WTC11 (cell line): ENCODE measurements at regions not wholly inside any gene's neighbourhood (a gene's known extent, or its start where the extent isn't known, plus 50 kb on each side); places are given as distances from the start of the nearest gene placed in this dataset.

Source experiments
- ATAC-seq: fragments of 200-7000 bp; cut with Tn5 transposase; 2 replicates; pipeline ENCODE4 v1.10.0; 2021; ENCODE audit warnings: mild to moderate bottlenecking, moderate library complexity
- CTCF ChIA-PET: fragments of 300-600 bp; sonication (Branson Sonifier 250); formaldehyde crosslinking; loops from one replicate; lab custom pipeline; 2021; ENCODE audit warnings: antibody characterized with exemption; lab: Charles Lee
- POLR2A ChIA-PET: fragments of 350-600 bp; sonication (Branson Sonifier 250); formaldehyde crosslinking; loops from one replicate; lab custom pipeline; 2021; ENCODE audit warnings: antibody characterized with exemption; lab: Charles Lee
- DNase-seq: peaks from one replicate; pipeline ENCODE4 v3.0.0; 2021; ENCODE audit warnings: low spot score
- H3K27ac Mint-ChIP-seq: 2 replicates; pipeline ENCODE4 v1.8.0; 2021; ENCODE audit warnings: mixed read lengths
- H3K27me3 Mint-ChIP-seq: 2 replicates; pipeline ENCODE4 v1.8.0; 2021; ENCODE audit warnings: low read depth, mild to moderate bottlenecking, moderate library complexity, mixed read lengths
- H3K36me3 Mint-ChIP-seq: 2 replicates; pipeline ENCODE4 v1.8.0; 2021; ENCODE audit warnings: mixed read lengths
- H3K4me1 Mint-ChIP-seq: 2 replicates; pipeline ENCODE4 v1.8.0; 2022; ENCODE audit warnings: mixed read lengths
- H3K4me3 Mint-ChIP-seq: 2 replicates; pipeline ENCODE4 v1.8.0; 2021; ENCODE audit warnings: mild to moderate bottlenecking, moderate library complexity, mixed read lengths
- H3K9me3 Mint-ChIP-seq: 2 replicates; pipeline ENCODE4 v1.8.0; 2021; ENCODE audit warnings: mixed read lengths
- ELF4 ChIP-seq: sonication (generic); formaldehyde crosslinking; IDR thresholded peaks from 2 replicates; pipeline ENCODE4 v1.8.1; 2022; ENCODE audit warnings: low read depth, mild to moderate bottlenecking, moderate library complexity, missing genetic modification reagents
- EMX1 ChIP-seq: fragments of 250-450 bp; sonication (Bioruptor Pico); IDR thresholded peaks from 2 replicates; pipeline ENCODE4 v1.8.0; 2021; ENCODE audit warnings: mild to moderate bottlenecking
- ERG ChIP-seq: fragments of 250-450 bp; sonication (Bioruptor Pico); IDR thresholded peaks from 2 replicates; pipeline ENCODE4 v1.8.0; 2021; ENCODE audit warnings: mild to moderate bottlenecking
- FOXP1 ChIP-seq: sonication (generic); formaldehyde crosslinking; IDR thresholded peaks from 2 replicates; pipeline ENCODE4 v1.8.0; 2022; ENCODE audit warnings: missing genetic modification reagents, mild to moderate bottlenecking, moderate library complexity, borderline replicate concordance
- GABPB1 ChIP-seq: sonication (generic); formaldehyde crosslinking; IDR thresholded peaks from 2 replicates; pipeline ENCODE4 v1.8.1; 2023; ENCODE audit warnings: mild to moderate bottlenecking, missing genetic modification reagents
- GRHL2 ChIP-seq: fragments of 250-450 bp; sonication (Bioruptor Pico); IDR thresholded peaks from 2 replicates; pipeline ENCODE4 v1.8.0; 2022; ENCODE audit warnings: mild to moderate bottlenecking, moderate library complexity; ENCODE audit not compliant: insufficient replicate concordance, severe bottlenecking
- JUN ChIP-seq: sonication (generic); formaldehyde crosslinking; IDR thresholded peaks from 2 replicates; pipeline ENCODE4 v1.8.0; 2023; ENCODE audit warnings: mild to moderate bottlenecking, missing genetic modification reagents
- KAT7 ChIP-seq: sonication (generic); formaldehyde crosslinking; IDR thresholded peaks from 2 replicates; pipeline ENCODE4 v1.8.1; 2023; ENCODE audit warnings: missing genetic modification reagents, mild to moderate bottlenecking, borderline replicate concordance
- MXD4 ChIP-seq: fragments of 250-450 bp; sonication (Bioruptor Pico); IDR thresholded peaks from 2 replicates; pipeline ENCODE4 v1.8.0; 2021; ENCODE audit warnings: mild to moderate bottlenecking, moderate library complexity, borderline replicate concordance
- MYBL2 ChIP-seq: sonication (generic); formaldehyde crosslinking; IDR thresholded peaks from 2 replicates; pipeline ENCODE4 v1.8.1; 2023; ENCODE audit warnings: mild to moderate bottlenecking, moderate library complexity, missing genetic modification reagents
- NR3C1 ChIP-seq: sonication (generic); formaldehyde crosslinking; conservative IDR thresholded peaks from 2 replicates; pipeline ENCODE4 v1.8.1; 2023; ENCODE audit warnings: low read depth, mild to moderate bottlenecking, missing genetic modification reagents
- PRRX2 ChIP-seq: fragments of 250-450 bp; sonication (Bioruptor Pico); IDR thresholded peaks from 2 replicates; pipeline ENCODE4 v1.8.0; 2021; ENCODE audit warnings: mild to moderate bottlenecking
- RELA ChIP-seq: sonication (generic); formaldehyde crosslinking; IDR thresholded peaks from 2 replicates; pipeline ENCODE4 v1.8.1; 2022; ENCODE audit warnings: missing genetic modification reagents, mild to moderate bottlenecking, borderline replicate concordance
- RORB ChIP-seq: fragments of 250-450 bp; sonication (Bioruptor Pico); IDR thresholded peaks from 2 replicates; pipeline ENCODE4 v1.9.0; 2021; ENCODE audit warnings: mild to moderate bottlenecking
- SOX15 ChIP-seq: fragments of 250-450 bp; sonication (Bioruptor Pico); IDR thresholded peaks from 2 replicates; pipeline ENCODE4 v1.9.0; 2021; ENCODE audit warnings: mild to moderate bottlenecking
- SP1 ChIP-seq: sonication (generic); formaldehyde crosslinking; conservative IDR thresholded peaks from 2 replicates; pipeline ENCODE4 v1.8.1; 2022; ENCODE audit warnings: missing genetic modification reagents
- TEAD4 ChIP-seq: sonication (generic); formaldehyde crosslinking; IDR thresholded peaks from 2 replicates; pipeline ENCODE4 v1.8.0; 2022; ENCODE audit warnings: mild to moderate bottlenecking, missing genetic modification reagents
- ZNF121 ChIP-seq: sonication (generic); formaldehyde crosslinking; IDR thresholded peaks from 2 replicates; pipeline ENCODE4 v1.8.0; 2023; ENCODE audit warnings: missing genetic modification reagents
- ZNF138 ChIP-seq: sonication (generic); formaldehyde crosslinking; conservative IDR thresholded peaks from 2 replicates; pipeline ENCODE4 v1.8.1; 2022; ENCODE audit warnings: mild to moderate bottlenecking, moderate library complexity, missing genetic modification reagents
- ZNF219 ChIP-seq: sonication (generic); formaldehyde crosslinking; IDR thresholded peaks from 2 replicates; pipeline ENCODE4 v1.8.0; 2023; ENCODE audit warnings: missing genetic modification reagents, mild to moderate bottlenecking, borderline replicate concordance
- ZNF263 ChIP-seq: sonication (generic); formaldehyde crosslinking; IDR thresholded peaks from 2 replicates; pipeline ENCODE4 v1.8.1; 2022; ENCODE audit warnings: low read depth, mild to moderate bottlenecking, moderate library complexity, missing genetic modification reagents
- ZNF396 ChIP-seq: fragments of 250-450 bp; sonication (Bioruptor Pico); IDR thresholded peaks from 2 replicates; pipeline ENCODE4 v1.8.0; 2021; ENCODE audit warnings: mild to moderate bottlenecking, moderate library complexity, borderline replicate concordance
- ZNF416 ChIP-seq: fragments of 250-450 bp; sonication (Bioruptor Pico); IDR thresholded peaks from 2 replicates; pipeline ENCODE4 v1.9.0; 2021; ENCODE audit warnings: mild to moderate bottlenecking, inconsistent platforms
- ZSCAN18 ChIP-seq: fragments of 250-450 bp; sonication (Bioruptor Pico); IDR thresholded peaks from 2 replicates; pipeline ENCODE4 v2.1.2; 2022; ENCODE audit warnings: mild to moderate bottlenecking, moderate library complexity
- TF ChIP-seq, protein P1 (sequence below): sonication (generic); formaldehyde crosslinking; IDR thresholded peaks from 2 replicates; pipeline ENCODE4 v1.8.0; 2023; ENCODE audit warnings: missing genetic modification reagents
- TF ChIP-seq, protein P2 (sequence below): sonication (generic); formaldehyde crosslinking; IDR thresholded peaks from 2 replicates; pipeline ENCODE4 v1.8.0; 2023; ENCODE audit warnings: mild to moderate bottlenecking, missing genetic modification reagents
- TF ChIP-seq, protein P3 (sequence below): sonication (generic); formaldehyde crosslinking; IDR thresholded peaks from 2 replicates; pipeline ENCODE4 v1.8.0; 2023; ENCODE audit warnings: missing genetic modification reagents, mild to moderate bottlenecking, borderline replicate concordance

GRCh38 chr15:31561156-31561555, 234.5 kb downstream of the KLF13 start:
- Mint-ChIP-seq H3K9me3 (peaks cover 6% of the 10 kb centered on the region), H3K27ac (no peak overlapping the region), H3K4me3 (no peak overlapping the region), H3K36me3 (peaks cover 1% of the 10 kb centered on the region; the same call in 1 of the 2 replicates), H3K4me1 (no peaks in the 10 kb centered on the region), H3K27me3 (no peaks in the 10 kb centered on the region)
- no peak for DNase-seq
- ATAC-seq, result no peak
- CTCF ChIA-PET, result no interaction called here
- TF ChIP-seq ZNF263 (CRISPR knock-in tag) (no peak), SOX15 (CRISPR knock-in tag) (no peak), MXD4 (CRISPR knock-in tag) (no peak), ZNF396 (CRISPR knock-in tag) (no peak), EMX1 (no peak), SP1 (CRISPR knock-in tag) (no peak), RORB (CRISPR knock-in tag) (no peak), GABPB1 (CRISPR knock-in tag) (no peak), ZNF121 (CRISPR knock-in tag) (no peak), ZNF219 (CRISPR knock-in tag) (no peak)
- TF ChIP-seq, protein P1, sequence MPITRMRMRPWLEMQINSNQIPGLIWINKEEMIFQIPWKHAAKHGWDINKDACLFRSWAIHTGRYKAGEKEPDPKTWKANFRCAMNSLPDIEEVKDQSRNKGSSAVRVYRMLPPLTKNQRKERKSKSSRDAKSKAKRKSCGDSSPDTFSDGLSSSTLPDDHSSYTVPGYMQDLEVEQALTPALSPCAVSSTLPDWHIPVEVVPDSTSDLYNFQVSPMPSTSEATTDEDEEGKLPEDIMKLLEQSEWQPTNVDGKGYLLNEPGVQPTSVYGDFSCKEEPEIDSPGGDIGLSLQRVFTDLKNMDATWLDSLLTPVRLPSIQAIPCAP, result no peak
- TF ChIP-seq, protein P2, sequence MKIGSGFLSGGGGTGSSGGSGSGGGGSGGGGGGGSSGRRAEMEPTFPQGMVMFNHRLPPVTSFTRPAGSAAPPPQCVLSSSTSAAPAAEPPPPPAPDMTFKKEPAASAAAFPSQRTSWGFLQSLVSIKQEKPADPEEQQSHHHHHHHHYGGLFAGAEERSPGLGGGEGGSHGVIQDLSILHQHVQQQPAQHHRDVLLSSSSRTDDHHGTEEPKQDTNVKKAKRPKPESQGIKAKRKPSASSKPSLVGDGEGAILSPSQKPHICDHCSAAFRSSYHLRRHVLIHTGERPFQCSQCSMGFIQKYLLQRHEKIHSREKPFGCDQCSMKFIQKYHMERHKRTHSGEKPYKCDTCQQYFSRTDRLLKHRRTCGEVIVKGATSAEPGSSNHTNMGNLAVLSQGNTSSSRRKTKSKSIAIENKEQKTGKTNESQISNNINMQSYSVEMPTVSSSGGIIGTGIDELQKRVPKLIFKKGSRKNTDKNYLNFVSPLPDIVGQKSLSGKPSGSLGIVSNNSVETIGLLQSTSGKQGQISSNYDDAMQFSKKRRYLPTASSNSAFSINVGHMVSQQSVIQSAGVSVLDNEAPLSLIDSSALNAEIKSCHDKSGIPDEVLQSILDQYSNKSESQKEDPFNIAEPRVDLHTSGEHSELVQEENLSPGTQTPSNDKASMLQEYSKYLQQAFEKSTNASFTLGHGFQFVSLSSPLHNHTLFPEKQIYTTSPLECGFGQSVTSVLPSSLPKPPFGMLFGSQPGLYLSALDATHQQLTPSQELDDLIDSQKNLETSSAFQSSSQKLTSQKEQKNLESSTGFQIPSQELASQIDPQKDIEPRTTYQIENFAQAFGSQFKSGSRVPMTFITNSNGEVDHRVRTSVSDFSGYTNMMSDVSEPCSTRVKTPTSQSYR (CRISPR knock-in tag), result no peak
- POLR2A ChIA-PET, result no interaction called here

- peaks cover 15% of the 10 kb centered on the region for H3K36me3 Mint-ChIP-seq
- H3K9me3 Mint-ChIP-seq, result peaks cover 25% of the 10 kb centered on the region
- ATAC-seq, result no peak
- no peaks in the 10 kb centered on the region; the same call in 1 of the 2 replicates for H3K27me3 Mint-ChIP-seq
- CTCF ChIA-PET, result no interaction called here
- POLR2A ChIA-PET, result no interaction called here
- DNase-seq, result no peak
- H3K4me1 Mint-ChIP-seq, result no peaks in the 10 kb centered on the region
- H3K4me3 Mint-ChIP-seq, result no peak overlapping the region
- H3K27ac Mint-ChIP-seq, result no peak overlapping the region
- TF ChIP-seq MYBL2 (CRISPR knock-in tag) (no peak), TEAD4 (no peak), ELF4 (CRISPR knock-in tag) (no peak), GRHL2 (CRISPR knock-in tag) (no peak), FOXP1 (CRISPR knock-in tag) (no peak), JUN (CRISPR knock-in tag) (no peak), ZNF263 (CRISPR knock-in tag) (no peak), PRRX2 (no peak), ZSCAN18 (no peak), RELA (no peak), KAT7 (CRISPR knock-in tag) (no peak), ZNF416 (CRISPR knock-in tag) (no peak), ERG (CRISPR knock-in tag) (no peak), ZNF138 (CRISPR knock-in tag) (no peak), NR3C1 (no peak)
- TF ChIP-seq, protein P3, sequence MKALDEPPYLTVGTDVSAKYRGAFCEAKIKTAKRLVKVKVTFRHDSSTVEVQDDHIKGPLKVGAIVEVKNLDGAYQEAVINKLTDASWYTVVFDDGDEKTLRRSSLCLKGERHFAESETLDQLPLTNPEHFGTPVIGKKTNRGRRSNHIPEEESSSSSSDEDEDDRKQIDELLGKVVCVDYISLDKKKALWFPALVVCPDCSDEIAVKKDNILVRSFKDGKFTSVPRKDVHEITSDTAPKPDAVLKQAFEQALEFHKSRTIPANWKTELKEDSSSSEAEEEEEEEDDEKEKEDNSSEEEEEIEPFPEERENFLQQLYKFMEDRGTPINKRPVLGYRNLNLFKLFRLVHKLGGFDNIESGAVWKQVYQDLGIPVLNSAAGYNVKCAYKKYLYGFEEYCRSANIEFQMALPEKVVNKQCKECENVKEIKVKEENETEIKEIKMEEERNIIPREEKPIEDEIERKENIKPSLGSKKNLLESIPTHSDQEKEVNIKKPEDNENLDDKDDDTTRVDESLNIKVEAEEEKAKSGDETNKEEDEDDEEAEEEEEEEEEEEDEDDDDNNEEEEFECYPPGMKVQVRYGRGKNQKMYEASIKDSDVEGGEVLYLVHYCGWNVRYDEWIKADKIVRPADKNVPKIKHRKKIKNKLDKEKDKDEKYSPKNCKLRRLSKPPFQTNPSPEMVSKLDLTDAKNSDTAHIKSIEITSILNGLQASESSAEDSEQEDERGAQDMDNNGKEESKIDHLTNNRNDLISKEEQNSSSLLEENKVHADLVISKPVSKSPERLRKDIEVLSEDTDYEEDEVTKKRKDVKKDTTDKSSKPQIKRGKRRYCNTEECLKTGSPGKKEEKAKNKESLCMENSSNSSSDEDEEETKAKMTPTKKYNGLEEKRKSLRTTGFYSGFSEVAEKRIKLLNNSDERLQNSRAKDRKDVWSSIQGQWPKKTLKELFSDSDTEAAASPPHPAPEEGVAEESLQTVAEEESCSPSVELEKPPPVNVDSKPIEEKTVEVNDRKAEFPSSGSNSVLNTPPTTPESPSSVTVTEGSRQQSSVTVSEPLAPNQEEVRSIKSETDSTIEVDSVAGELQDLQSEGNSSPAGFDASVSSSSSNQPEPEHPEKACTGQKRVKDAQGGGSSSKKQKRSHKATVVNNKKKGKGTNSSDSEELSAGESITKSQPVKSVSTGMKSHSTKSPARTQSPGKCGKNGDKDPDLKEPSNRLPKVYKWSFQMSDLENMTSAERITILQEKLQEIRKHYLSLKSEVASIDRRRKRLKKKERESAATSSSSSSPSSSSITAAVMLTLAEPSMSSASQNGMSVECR (CRISPR knock-in tag), result no peak
Measured at GRCh38 chr15:31563001-31563400, 236.4 kb downstream of the KLF13 start.
